Neural crest cell (in vitro differentiated cells): ENCODE measurements at regions not wholly inside any gene's neighbourhood (a gene's known extent, or its start where the extent isn't known, plus 50 kb on each side); places are given as distances from the start of the nearest gene placed in this dataset.

ENCODE experiments used
- DNase-seq: peaks from one replicate; pipeline ENCODE4 v3.0.0; 2021; ENCODE audit warnings: low read depth, mixed read lengths, low spot score
- H3K27ac Mint-ChIP-seq: one replicate; pipeline ENCODE4 v1.8.0; 2021; ENCODE audit warnings: mild to moderate bottlenecking, mixed read lengths; ENCODE audit not compliant: unreplicated experiment
- H3K27me3 Mint-ChIP-seq: 2 replicates; pipeline ENCODE4 v1.8.0; 2021; ENCODE audit warnings: low read depth, mild to moderate bottlenecking, mixed read lengths
- H3K36me3 Mint-ChIP-seq: 2 replicates; pipeline ENCODE4 v1.8.0; 2021; ENCODE audit warnings: low read depth, mild to moderate bottlenecking, mixed read lengths
- H3K4me1 Mint-ChIP-seq: 2 replicates; pipeline ENCODE4 v1.8.0; 2021; ENCODE audit warnings: mixed read lengths
- H3K4me3 Mint-ChIP-seq: one replicate; pipeline ENCODE4 v1.8.0; 2021; ENCODE audit warnings: mild to moderate bottlenecking, mixed read lengths
- H3K9me3 Mint-ChIP-seq: 2 replicates; pipeline ENCODE4 v1.8.0; 2021; ENCODE audit warnings: mixed read lengths
- TF ChIP-seq, protein P1 (sequence below): fragments of 200-600 bp; sonication (generic); conservative IDR thresholded peaks from 2 replicates; pipeline ENCODE4 v1.5.0; 2021; ENCODE audit warnings: antibody characterized with exemption, mild to moderate bottlenecking

DNA sequence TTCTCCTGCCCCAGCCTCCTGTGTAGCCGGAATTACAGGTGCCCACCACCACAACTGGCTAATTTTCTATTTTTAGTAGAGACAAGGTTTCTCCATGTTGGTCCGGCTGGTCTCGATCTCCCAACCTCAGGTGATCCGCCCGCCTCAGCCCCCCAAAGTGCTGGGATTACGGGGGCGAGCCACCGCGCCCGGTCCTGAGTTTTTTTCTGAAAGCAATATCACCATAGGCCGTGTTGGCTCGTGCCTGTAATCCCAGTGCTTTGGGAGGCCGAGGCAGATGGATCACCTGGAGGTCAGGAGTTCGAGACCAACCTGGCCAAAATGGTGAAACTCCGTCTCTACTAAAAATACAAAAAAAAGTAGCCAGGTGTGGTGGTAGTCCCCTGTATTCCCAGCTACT is 136.3 kb upstream of the TECRL start:
- no peaks in the 10 kb centered on the region for H3K27me3 Mint-ChIP-seq
- H3K27ac Mint-ChIP-seq: no peak overlapping the region
- H3K36me3 Mint-ChIP-seq: no peaks in the 10 kb centered on the region
- no peaks in the 10 kb centered on the region for H3K4me1 Mint-ChIP-seq
- no peaks in the 10 kb centered on the region for H3K9me3 Mint-ChIP-seq
- TF ChIP-seq, protein P1, sequence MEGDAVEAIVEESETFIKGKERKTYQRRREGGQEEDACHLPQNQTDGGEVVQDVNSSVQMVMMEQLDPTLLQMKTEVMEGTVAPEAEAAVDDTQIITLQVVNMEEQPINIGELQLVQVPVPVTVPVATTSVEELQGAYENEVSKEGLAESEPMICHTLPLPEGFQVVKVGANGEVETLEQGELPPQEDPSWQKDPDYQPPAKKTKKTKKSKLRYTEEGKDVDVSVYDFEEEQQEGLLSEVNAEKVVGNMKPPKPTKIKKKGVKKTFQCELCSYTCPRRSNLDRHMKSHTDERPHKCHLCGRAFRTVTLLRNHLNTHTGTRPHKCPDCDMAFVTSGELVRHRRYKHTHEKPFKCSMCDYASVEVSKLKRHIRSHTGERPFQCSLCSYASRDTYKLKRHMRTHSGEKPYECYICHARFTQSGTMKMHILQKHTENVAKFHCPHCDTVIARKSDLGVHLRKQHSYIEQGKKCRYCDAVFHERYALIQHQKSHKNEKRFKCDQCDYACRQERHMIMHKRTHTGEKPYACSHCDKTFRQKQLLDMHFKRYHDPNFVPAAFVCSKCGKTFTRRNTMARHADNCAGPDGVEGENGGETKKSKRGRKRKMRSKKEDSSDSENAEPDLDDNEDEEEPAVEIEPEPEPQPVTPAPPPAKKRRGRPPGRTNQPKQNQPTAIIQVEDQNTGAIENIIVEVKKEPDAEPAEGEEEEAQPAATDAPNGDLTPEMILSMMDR: no peak
- DNase-seq: no peak
- H3K4me3 Mint-ChIP-seq: no peak overlapping the region

DNA sequence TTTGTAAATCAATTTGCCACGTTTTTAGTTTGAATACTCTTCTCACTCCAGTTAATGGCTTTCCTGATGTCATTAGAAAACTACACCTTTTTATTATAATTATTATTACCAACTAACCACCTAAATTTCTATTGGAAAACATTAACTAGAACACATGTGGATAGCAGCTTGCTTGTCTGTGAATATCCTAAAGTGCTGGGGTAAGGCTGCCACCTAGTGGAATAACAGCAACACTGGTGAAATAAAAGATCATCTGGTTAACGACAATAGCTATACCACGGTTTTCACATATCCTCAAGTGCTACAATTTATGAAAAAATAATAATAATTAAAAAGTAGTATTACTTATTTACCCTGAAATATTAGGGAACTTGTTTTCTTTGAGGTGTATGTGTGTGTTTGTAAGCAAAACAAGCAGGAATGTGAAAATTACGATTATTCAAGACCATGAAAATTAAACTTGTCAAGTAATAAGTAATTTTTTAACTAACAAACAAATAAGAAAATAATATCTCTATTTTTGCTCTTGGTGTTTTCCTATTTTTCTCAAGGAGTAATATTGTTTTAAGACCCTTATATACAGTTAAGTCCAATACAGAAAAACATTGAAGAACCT is 130.1 kb upstream of the TECRL start:
- H3K36me3 Mint-ChIP-seq: no peaks in the 10 kb centered on the region
- no peaks in the 10 kb centered on the region for H3K4me1 Mint-ChIP-seq
- no peaks in the 10 kb centered on the region for H3K9me3 Mint-ChIP-seq
- no peaks in the 10 kb centered on the region for H3K27me3 Mint-ChIP-seq
- TF ChIP-seq, protein P1: peak; percentile 93
- no peak overlapping the region for H3K27ac Mint-ChIP-seq
- peak; percentile 50 for DNase-seq
- no peak overlapping the region for H3K4me3 Mint-ChIP-seq

DNA sequence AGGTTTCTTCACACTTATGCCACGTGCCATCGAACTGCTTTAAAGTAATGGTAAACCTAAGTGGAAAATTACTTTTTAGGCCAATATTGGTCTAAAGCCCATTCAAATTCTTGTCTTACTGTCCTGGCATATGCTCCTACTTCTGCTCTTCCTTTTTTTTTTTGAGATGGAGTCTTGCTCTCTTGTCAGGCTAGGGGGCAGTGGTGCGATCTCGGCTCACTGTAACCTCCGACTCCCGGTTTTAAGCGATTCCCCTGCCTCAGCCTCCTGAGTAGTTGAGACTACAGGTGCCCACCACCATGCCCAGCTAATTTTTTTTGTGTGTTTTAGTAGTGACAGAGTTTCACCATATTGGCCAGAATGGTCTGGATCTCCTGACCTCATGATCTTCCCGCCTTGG is 129.0 kb upstream of the TECRL start:
- no peak overlapping the region for H3K4me3 Mint-ChIP-seq
- H3K36me3 Mint-ChIP-seq: no peaks in the 10 kb centered on the region
- TF ChIP-seq, protein P1: peak; percentile 39
- no peaks in the 10 kb centered on the region for H3K27me3 Mint-ChIP-seq
- no peaks in the 10 kb centered on the region for H3K9me3 Mint-ChIP-seq
- DNase-seq: no peak
- H3K4me1 Mint-ChIP-seq: no peaks in the 10 kb centered on the region
- H3K27ac Mint-ChIP-seq: no peak overlapping the region

DNA sequence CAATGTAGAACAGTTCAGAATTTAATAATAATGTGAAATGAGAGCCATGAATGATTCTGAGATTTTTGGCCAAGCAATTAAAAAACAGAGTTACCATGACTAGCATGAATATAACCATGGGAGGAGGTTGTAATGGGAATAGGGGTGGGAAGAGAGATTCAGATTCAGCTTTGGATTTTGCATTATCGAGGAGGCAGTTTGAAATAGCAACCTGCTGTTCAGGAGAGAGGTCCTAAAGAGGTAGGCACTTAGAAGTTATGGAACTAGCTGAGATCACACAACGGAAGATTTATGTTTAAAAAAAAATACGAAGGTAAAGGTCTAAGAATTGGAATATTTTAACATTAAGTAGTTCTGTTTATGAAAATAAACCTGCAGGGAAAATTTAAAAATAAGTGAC is 124.4 kb upstream of the TECRL start:
- TF ChIP-seq, protein P1: no peak
- no peak overlapping the region for H3K4me3 Mint-ChIP-seq
- H3K9me3 Mint-ChIP-seq: no peaks in the 10 kb centered on the region

DNA sequence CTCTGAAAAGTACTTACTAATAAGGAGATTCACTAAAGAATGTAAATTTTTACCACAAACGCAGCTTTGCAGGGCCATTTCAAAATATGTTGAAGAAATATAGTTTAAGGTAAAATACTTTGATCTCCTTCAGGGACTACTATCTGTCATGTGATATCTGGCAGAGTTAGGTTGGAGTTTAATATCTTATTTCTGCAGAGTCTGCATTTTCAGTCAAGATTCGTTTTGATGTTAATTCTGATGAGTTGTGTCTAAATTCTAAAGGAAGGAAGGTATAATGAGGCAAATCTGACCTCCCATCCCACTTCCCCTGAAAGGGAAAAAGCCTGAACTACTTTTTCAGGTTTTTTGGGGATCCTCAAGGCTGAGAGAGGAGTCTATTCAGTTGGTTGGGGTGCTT is 123.9 kb upstream of the TECRL start:
- no peak overlapping the region for H3K27ac Mint-ChIP-seq
- H3K4me3 Mint-ChIP-seq: no peak overlapping the region
- TF ChIP-seq, protein P1: no peak
- no peak for DNase-seq
- no peaks in the 10 kb centered on the region for H3K4me1 Mint-ChIP-seq
- H3K27me3 Mint-ChIP-seq: no peaks in the 10 kb centered on the region
- no peaks in the 10 kb centered on the region for H3K36me3 Mint-ChIP-seq
- no peaks in the 10 kb centered on the region for H3K9me3 Mint-ChIP-seq

More for the DNA sequence above, 124.4 kb upstream of the TECRL start:
- H3K4me1 Mint-ChIP-seq: no peaks in the 10 kb centered on the region
- no peaks in the 10 kb centered on the region for H3K36me3 Mint-ChIP-seq
- H3K27me3 Mint-ChIP-seq: no peaks in the 10 kb centered on the region
- DNase-seq: no peak
- no peak overlapping the region for H3K27ac Mint-ChIP-seq
